ENCODE measurements at regions not wholly inside any gene's neighbourhood (a gene's known extent, or its start where the extent isn't known, plus 50 kb on each side); places are given as distances from the start of the nearest gene placed in this dataset.

DNA sequence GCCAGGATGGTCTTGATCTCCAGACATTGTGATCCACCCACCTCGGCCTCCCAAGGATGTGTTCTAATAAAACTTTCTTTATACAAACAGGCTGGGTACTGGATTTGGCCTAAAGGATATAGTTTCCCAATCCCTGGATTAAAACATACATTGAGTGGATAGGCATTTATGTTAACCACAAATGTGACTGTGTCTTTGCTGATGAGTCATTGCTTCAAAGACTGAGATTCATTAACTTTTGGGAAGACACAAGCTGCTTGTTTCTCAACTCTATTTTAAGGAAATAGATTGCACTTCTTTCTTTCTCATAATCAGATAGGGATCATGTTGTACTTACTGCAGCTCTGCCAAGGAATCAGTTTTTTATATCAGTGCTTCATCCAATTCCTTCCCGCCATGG lies 131.3 kb upstream of the AGA start:
- TF ChIP-seq, protein P1, sequence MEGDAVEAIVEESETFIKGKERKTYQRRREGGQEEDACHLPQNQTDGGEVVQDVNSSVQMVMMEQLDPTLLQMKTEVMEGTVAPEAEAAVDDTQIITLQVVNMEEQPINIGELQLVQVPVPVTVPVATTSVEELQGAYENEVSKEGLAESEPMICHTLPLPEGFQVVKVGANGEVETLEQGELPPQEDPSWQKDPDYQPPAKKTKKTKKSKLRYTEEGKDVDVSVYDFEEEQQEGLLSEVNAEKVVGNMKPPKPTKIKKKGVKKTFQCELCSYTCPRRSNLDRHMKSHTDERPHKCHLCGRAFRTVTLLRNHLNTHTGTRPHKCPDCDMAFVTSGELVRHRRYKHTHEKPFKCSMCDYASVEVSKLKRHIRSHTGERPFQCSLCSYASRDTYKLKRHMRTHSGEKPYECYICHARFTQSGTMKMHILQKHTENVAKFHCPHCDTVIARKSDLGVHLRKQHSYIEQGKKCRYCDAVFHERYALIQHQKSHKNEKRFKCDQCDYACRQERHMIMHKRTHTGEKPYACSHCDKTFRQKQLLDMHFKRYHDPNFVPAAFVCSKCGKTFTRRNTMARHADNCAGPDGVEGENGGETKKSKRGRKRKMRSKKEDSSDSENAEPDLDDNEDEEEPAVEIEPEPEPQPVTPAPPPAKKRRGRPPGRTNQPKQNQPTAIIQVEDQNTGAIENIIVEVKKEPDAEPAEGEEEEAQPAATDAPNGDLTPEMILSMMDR (IDR thresholded peaks at IDR 0.05; ENCODE audit: poor library complexity, severe bottlenecking) = no peak
- peak; percentile 97 for ATAC-seq (ENCODE audit: low read depth)
- DNase-seq (ENCODE audit: low spot score) = no peak

DNA sequence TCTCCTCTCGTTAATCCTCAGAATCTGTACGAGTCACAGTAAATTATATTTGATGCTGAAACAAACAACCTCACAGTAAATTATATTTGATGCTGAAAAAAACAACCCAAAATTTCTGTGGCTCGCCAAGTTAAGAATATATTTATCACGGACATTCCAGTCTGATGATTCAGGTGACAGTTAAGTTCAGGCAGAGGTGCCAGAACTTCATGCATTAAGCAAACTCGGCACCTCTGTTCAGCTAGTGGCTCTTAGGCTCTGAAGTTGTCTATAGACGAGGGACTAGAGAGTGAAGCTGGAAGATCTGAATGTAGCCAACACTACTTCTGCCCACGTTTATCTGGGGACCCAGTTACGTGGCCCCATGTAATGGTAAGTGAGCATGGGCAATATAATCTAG lies 132.2 kb upstream of the AGA start:
- ATAC-seq (ENCODE audit: low read depth) (peak; percentile 48; the same call in 2 of the 3 replicates), DNase-seq (ENCODE audit: low spot score) (no peak)
- H3K9me3 ChIP-seq (ENCODE audit: severe bottlenecking) = no peaks in the 10 kb centered on the region
- H3K4me1 ChIP-seq (ENCODE audit: insufficient read depth, poor library complexity, severe bottlenecking) = peaks cover 11% of the 10 kb centered on the region
- H3K36me3 ChIP-seq (ENCODE audit: low read depth) = no peaks in the 10 kb centered on the region
- H3K27me3 ChIP-seq (ENCODE audit: insufficient read depth, poor library complexity, severe bottlenecking) = no peaks in the 10 kb centered on the region
- TF ChIP-seq, protein P1 (IDR thresholded peaks at IDR 0.05; ENCODE audit: poor library complexity, severe bottlenecking) = no peak
- H3K4me3 ChIP-seq (ENCODE audit: severe bottlenecking) = no peak overlapping the region
- H3K27ac ChIP-seq (ENCODE audit: poor library complexity, severe bottlenecking) = peak overlapping the region; percentile 32

More for the DNA sequence above, 131.3 kb upstream of the AGA start:
- H3K9me3 ChIP-seq (ENCODE audit: severe bottlenecking) = no peaks in the 10 kb centered on the region
- no peaks in the 10 kb centered on the region for H3K27me3 ChIP-seq (ENCODE audit: insufficient read depth, poor library complexity, severe bottlenecking)
- peak overlapping the region; percentile 32 for H3K27ac ChIP-seq (ENCODE audit: poor library complexity, severe bottlenecking)
- H3K4me3 ChIP-seq (ENCODE audit: severe bottlenecking) = no peak overlapping the region
- no peaks in the 10 kb centered on the region for H3K36me3 ChIP-seq (ENCODE audit: low read depth)
- H3K4me1 ChIP-seq (ENCODE audit: insufficient read depth, poor library complexity, severe bottlenecking) = peaks cover 11% of the 10 kb centered on the region

DNA sequence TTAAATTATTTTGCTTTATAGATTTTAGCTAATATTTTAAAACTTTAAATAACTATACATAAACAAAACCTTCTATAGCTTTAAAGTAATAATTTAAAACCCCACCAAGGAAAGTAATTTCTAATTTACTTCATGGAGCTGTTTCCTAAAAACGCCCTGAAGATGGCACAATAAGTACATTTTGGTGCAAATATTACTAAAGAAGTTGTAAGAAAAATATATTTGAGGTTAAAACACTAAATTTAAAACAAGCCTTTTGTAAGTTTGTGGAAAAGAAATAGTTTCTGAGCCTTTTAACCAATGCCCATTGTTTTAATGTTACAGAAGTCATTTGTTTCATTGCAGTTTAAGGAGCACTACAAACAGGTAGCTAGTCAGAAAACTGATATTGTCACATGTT lies 137.4 kb upstream of the AGA start:
- H3K4me1 ChIP-seq (ENCODE audit: insufficient read depth, poor library complexity, severe bottlenecking) = peaks cover under 1% of the 10 kb centered on the region
- no peak overlapping the region for H3K4me3 ChIP-seq (ENCODE audit: severe bottlenecking)
- ATAC-seq (ENCODE audit: low read depth) (no peak), DNase-seq (ENCODE audit: low spot score) (no peak)
- no peak overlapping the region for H3K27ac ChIP-seq (ENCODE audit: poor library complexity, severe bottlenecking)
- no peaks in the 10 kb centered on the region for H3K9me3 ChIP-seq (ENCODE audit: severe bottlenecking)
- TF ChIP-seq, protein P1 (IDR thresholded peaks at IDR 0.05; ENCODE audit: poor library complexity, severe bottlenecking) = peak; percentile 64
- no peaks in the 10 kb centered on the region for H3K36me3 ChIP-seq (ENCODE audit: low read depth)
- H3K27me3 ChIP-seq (ENCODE audit: insufficient read depth, poor library complexity, severe bottlenecking) = no peaks in the 10 kb centered on the region

DNA sequence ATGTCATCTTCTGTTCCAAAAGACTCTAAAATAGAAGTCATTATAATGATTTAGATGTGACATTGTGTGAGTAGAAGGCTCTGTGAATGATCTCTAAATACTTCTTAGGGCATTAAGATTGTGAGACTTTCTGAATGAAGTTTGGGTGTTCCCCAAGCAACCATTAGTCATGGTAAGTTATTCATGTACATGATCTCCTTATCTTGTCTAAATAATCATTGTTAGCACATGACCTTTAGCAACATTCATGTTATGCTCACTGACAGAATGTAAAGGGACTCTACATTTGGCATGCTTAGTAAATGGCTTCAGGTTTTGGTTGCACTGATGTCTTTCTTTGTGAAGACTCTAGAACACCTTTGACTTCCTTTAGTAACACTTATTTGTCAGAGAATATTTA lies 140.8 kb upstream of the AGA start:
- H3K9me3 ChIP-seq (ENCODE audit: severe bottlenecking) = no peaks in the 10 kb centered on the region
- no peak overlapping the region for H3K4me3 ChIP-seq (ENCODE audit: severe bottlenecking)
- H3K36me3 ChIP-seq (ENCODE audit: low read depth) = no peaks in the 10 kb centered on the region
- DNase-seq (ENCODE audit: low spot score) = no peak
- no peak overlapping the region for H3K27ac ChIP-seq (ENCODE audit: poor library complexity, severe bottlenecking)
- no peak for ATAC-seq (ENCODE audit: low read depth)
- H3K27me3 ChIP-seq (ENCODE audit: insufficient read depth, poor library complexity, severe bottlenecking) = no peaks in the 10 kb centered on the region
- TF ChIP-seq, protein P1 (IDR thresholded peaks at IDR 0.05; ENCODE audit: poor library complexity, severe bottlenecking) = no peak
- H3K4me1 ChIP-seq (ENCODE audit: insufficient read depth, poor library complexity, severe bottlenecking) = no peaks in the 10 kb centered on the region

DNA sequence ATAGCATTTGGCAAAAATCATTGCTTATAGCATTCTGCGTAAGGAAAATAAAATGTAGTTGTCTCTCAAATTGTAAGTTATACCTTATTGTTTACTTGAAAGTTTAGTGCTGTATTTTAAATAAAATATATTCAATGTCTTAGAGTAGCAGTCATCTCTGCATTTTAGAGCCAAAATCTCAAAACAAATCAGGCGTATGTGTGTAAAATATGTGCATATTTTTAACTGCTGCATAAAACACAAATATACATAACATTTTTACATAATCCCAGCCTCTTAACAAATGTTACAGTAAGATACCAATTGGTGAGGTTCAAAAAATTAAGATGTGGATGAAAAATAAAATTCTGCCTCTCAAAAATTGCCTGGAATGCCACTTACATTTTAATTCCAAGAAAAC lies 145.8 kb upstream of the AGA start:
- Histone ChIP-seq H3K4me3 (ENCODE audit: severe bottlenecking) (no peak overlapping the region), H3K36me3 (ENCODE audit: low read depth) (no peaks in the 10 kb centered on the region), H3K27ac (ENCODE audit: poor library complexity, severe bottlenecking) (no peak overlapping the region), H3K9me3 (ENCODE audit: severe bottlenecking) (no peaks in the 10 kb centered on the region), H3K4me1 (ENCODE audit: insufficient read depth, poor library complexity, severe bottlenecking) (no peaks in the 10 kb centered on the region), H3K27me3 (ENCODE audit: insufficient read depth, poor library complexity, severe bottlenecking) (no peaks in the 10 kb centered on the region)
- DNase-seq (ENCODE audit: low spot score) = no peak
- ATAC-seq (ENCODE audit: low read depth) = no peak
- TF ChIP-seq, protein P1 (IDR thresholded peaks at IDR 0.05; ENCODE audit: poor library complexity, severe bottlenecking) = no peak

All from RWPE2 (cell line).